ENCODE measurements at regions not wholly inside any gene's neighbourhood (a gene's known extent, or its start where the extent isn't known, plus 50 kb on each side); places are given as distances from the start of the nearest gene placed in this dataset.

DNA sequence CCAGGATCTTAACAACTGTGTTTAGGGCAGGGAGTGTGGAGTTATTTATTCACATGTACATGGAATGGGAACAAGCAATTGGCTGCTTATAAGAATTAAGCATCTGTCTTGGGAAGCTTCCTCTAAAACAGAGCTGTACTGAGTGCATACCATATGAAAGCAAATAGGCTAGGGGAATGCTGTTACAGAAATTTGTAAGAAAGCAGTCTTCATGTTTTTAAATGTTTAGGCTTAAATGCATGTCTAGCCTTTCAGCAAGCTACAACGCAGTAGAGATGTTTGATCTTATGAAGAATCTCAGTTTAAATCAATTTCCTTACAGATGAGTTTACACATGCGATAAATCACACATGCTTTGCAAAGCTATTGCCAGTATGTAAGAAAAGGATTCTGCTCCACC lies 123.1 kb upstream of the MID1 start:
- no peak for TF ChIP-seq POLR2AphosphoS5 (IDR thresholded peaks at IDR 0.05; ENCODE audit: low read depth, low read length)
- no peak for TF ChIP-seq SIRT6 (IDR thresholded peaks at IDR 0.05; ENCODE audit: low read length)
- TF ChIP-seq, protein P1, sequence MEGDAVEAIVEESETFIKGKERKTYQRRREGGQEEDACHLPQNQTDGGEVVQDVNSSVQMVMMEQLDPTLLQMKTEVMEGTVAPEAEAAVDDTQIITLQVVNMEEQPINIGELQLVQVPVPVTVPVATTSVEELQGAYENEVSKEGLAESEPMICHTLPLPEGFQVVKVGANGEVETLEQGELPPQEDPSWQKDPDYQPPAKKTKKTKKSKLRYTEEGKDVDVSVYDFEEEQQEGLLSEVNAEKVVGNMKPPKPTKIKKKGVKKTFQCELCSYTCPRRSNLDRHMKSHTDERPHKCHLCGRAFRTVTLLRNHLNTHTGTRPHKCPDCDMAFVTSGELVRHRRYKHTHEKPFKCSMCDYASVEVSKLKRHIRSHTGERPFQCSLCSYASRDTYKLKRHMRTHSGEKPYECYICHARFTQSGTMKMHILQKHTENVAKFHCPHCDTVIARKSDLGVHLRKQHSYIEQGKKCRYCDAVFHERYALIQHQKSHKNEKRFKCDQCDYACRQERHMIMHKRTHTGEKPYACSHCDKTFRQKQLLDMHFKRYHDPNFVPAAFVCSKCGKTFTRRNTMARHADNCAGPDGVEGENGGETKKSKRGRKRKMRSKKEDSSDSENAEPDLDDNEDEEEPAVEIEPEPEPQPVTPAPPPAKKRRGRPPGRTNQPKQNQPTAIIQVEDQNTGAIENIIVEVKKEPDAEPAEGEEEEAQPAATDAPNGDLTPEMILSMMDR (IDR thresholded peaks at IDR 0.05; ENCODE audit: control extremely low read depth in 1 of 3, insufficient read depth in 1 of 3, low read depth in 1 of 3, low read length in 3 of 3), result no peak
- TF ChIP-seq RAD21 (IDR thresholded peaks at IDR 0.05 in 1 of 2, conservative IDR thresholded peaks at IDR 0.05 in 1 of 2; ENCODE audit: low read depth in 2 of 2, low read length in 2 of 2), result no peak
